ENCODE measurements at regions not wholly inside any gene's neighbourhood (a gene's known extent, or its start where the extent isn't known, plus 50 kb on each side); places are given as distances from the start of the nearest gene placed in this dataset.

DNA sequence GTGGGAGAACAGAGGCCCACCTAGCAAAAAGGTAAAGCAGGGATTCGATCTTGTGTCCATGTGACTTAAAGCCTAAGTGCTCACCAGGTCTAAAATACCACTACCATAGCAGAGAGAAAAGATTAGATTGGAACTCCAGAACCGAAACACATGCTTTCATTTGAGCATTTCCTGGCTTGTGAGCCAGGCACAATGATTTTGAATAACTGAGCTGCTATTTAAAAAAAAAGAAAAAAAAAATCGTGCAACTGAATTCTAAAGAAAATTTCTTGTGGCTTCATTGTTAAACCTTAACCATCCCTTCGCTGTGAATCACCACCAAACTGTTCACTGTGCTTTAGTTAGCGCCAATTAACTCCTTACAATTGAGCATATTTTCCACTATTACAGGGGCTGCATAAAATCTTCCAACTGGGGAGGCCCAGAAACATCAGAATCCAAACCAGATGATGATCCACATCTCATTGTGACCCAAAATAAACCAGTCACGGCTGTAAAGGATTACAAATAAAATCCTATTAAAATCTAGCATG is 366.4 kb upstream of the ERCC4 start:
- DNase-seq: no peak
- Mint-ChIP-seq H3K36me3 (ENCODE audit: low read depth) (no peaks in the 10 kb centered on the region), H3K9me3 (peaks cover 3% of the 10 kb centered on the region), H3K27me3 (peaks cover 4% of the 10 kb centered on the region), H3K4me3 (no peak overlapping the region), H3K4me1 (ENCODE audit: low read depth) (no peaks in the 10 kb centered on the region), H3K27ac (no peak overlapping the region)

DNA sequence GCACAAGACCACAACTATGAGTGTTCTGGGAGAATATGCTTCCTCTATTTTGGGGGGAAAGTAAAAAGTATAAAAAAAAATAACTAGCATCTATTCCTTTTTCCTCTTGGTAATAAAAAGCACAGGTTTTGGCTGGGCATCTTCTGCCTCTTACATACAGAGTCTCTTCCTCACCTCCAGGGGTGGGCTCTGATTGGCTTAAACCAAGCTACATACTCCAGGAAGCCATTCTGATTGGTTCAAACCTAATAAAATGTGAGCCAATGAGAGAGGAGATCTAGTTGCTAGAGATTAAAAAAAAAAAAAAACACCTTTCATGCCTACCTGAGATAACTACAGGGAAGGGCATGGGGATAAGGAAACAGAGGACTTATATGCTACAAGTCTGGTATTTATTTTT is 365.9 kb upstream of the ERCC4 start:
- Mint-ChIP-seq H3K4me1 (ENCODE audit: low read depth) (no peaks in the 10 kb centered on the region), H3K27me3 (peaks cover 4% of the 10 kb centered on the region), H3K9me3 (peaks cover 3% of the 10 kb centered on the region), H3K27ac (no peak overlapping the region), H3K4me3 (no peak overlapping the region), H3K36me3 (ENCODE audit: low read depth) (no peaks in the 10 kb centered on the region)
- DNase-seq: no peak

DNA sequence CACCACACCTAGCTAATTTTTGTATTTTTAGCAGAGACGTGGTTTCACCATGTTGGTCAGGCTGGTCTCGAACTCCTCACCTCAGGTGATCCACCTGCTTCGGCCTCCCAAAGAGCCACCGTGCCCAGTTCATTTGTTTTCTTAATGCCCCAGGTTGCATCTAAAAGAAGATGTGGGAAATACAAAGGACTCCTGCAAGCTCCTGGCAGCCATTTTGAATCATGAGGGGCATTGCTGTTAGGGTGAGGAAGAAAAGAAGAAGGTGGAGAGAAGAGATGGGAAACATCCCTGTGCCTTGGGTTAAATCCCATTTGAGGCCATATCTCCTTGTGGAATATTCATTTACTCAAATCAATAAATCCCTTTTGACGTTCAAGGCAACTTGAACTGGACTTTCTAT is 365.3 kb upstream of the ERCC4 start:
- H3K4me1 Mint-ChIP-seq (ENCODE audit: low read depth): no peaks in the 10 kb centered on the region

DNA sequence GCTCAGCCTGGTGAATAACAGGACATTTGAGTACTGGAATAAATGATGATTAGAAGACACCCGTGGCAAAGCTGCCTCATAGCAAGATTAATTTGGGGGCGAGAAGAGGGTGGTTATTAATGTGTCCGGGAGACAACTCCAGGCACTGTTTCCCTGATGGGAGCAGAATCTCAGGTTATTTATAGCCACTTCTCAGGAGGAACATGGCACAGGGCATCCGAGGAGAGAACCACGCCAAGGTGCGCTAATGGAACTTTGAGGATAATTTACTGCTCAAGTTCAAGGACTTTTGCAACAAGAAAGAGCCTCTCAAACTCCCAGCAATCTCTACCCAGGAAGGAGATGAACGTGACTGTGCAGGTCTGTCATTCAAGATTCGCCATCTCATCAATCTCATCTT is 362.5 kb upstream of the ERCC4 start:
- no peak for DNase-seq
- Mint-ChIP-seq H3K36me3 (ENCODE audit: low read depth) (no peaks in the 10 kb centered on the region), H3K4me3 (no peak overlapping the region), H3K9me3 (peaks cover 5% of the 10 kb centered on the region), H3K27me3 (peaks cover 6% of the 10 kb centered on the region), H3K27ac (no peak overlapping the region), H3K4me1 (ENCODE audit: low read depth) (no peaks in the 10 kb centered on the region)

More for the DNA sequence above, 365.3 kb upstream of the ERCC4 start:
- Mint-ChIP-seq H3K9me3 (peaks cover 3% of the 10 kb centered on the region), H3K36me3 (ENCODE audit: low read depth) (no peaks in the 10 kb centered on the region), H3K27ac (no peak overlapping the region), H3K27me3 (peaks cover 4% of the 10 kb centered on the region), H3K4me3 (no peak overlapping the region)
- no peak for DNase-seq

DNA sequence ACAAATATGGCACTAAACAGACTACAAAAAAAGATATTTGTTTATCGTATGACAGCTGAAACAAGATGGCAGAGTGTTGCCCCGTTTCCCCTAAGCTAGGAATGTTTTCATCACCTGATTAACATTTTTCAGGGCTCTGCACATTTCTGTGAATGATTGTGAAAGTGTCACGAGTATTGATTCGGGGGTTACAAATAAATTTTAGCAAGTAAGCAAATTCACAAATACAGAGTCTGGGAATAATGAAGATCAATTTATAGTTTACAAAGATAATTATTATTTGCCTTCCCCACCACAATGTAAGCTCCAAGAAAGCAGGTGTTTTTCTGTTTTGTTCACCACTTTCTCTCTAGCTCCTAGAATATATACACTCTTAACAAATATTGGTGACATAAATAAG is 361.2 kb upstream of the ERCC4 start:
- Mint-ChIP-seq H3K4me1 (ENCODE audit: low read depth) (no peaks in the 10 kb centered on the region), H3K36me3 (ENCODE audit: low read depth) (no peaks in the 10 kb centered on the region), H3K9me3 (peaks cover 5% of the 10 kb centered on the region), H3K27ac (no peak overlapping the region), H3K4me3 (no peak overlapping the region), H3K27me3 (peaks cover 6% of the 10 kb centered on the region)
- DNase-seq: no peak

DNA sequence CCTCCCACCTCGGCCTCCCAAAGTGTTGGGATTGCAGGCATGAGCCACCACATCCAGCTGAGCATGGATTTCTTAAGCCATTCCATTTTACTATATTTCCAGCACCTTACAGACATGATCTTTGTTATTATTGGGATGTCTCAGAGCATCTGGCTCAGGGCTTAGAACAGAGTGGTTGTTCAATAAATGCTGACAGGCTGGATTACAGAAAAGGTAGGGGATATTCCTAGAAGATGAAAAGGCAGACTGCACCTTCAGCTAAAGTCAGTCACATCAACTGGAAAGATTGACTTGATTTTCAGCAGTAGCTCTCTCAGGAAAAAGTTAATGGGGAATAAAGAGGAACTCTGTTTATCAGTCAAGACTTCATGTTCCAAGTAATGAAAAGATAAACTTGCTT is 360.3 kb upstream of the ERCC4 start:
- no peaks in the 10 kb centered on the region for H3K36me3 Mint-ChIP-seq (ENCODE audit: low read depth)
- no peak for DNase-seq
- peaks cover 6% of the 10 kb centered on the region for H3K27me3 Mint-ChIP-seq
- no peaks in the 10 kb centered on the region for H3K4me1 Mint-ChIP-seq (ENCODE audit: low read depth)
- H3K4me3 Mint-ChIP-seq: no peak overlapping the region
- no peak overlapping the region for H3K27ac Mint-ChIP-seq
- H3K9me3 Mint-ChIP-seq: peaks cover 6% of the 10 kb centered on the region

DNA sequence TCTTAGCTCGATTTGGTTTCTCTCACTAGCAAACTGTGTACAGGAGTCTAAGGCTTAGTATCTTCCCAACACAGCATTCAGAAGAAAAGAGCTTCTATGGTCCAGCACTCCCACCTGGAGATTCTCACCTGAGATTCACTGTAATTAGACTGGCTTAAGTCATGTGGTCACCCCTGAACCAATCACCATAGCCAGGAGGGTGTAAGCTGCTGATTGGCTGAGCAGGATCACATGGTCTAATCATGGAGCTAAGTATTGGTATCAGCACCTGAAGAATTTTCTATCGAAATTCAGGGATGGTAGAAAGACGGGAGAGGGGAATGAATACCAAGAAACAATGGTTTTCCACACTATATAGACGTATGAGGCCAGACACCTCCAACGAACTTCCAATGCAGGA is 359.8 kb upstream of the ERCC4 start:
- peaks cover 6% of the 10 kb centered on the region for H3K27me3 Mint-ChIP-seq
- no peaks in the 10 kb centered on the region for H3K36me3 Mint-ChIP-seq (ENCODE audit: low read depth)
- DNase-seq: no peak
- peaks cover 9% of the 10 kb centered on the region for H3K9me3 Mint-ChIP-seq
- H3K4me3 Mint-ChIP-seq: no peak overlapping the region
- no peaks in the 10 kb centered on the region for H3K4me1 Mint-ChIP-seq (ENCODE audit: low read depth)
- H3K27ac Mint-ChIP-seq: no peak overlapping the region

DNA sequence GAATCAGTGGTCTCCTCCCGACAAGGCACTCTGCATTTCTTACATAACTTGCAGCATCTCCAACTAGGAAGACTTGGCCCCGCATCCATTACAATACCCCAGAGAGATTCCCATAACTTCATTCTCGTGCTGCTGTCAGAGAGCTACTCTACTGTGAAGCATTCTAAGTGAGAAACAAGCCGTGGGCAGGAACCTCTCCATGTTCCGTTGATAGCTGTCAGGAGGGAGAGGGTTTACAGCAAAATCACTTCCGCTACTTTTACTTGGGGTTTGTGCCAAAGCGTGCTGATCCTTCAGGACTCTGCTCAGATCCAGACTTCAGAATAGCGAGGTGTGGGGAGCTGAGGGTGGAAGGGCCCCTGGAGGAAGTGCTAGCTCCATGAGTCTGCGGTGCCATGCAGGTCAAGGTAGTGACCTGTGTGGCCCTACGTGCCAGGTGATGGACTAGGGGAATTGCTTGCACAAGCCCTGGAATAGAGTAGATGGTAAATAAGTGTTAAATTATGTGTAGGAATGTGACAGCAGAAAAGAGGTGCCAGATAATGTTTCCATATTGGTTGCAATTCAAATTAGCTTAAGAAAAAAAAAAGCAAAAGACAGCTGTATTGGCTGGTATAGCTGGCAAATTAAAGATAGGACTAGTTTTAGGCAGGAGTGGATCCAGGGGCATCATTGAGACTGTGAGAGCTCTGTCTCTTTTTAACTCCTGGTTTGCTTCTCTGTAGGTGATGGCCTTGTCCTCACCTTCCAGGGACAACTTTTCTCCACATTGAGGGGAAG is 358.5 kb upstream of the ERCC4 start:
- Mint-ChIP-seq H3K9me3 (peaks cover 9% of the 10 kb centered on the region), H3K4me3 (no peak overlapping the region), H3K27ac (no peak overlapping the region), H3K4me1 (ENCODE audit: low read depth) (no peaks in the 10 kb centered on the region), H3K36me3 (ENCODE audit: low read depth) (no peaks in the 10 kb centered on the region), H3K27me3 (peaks cover 3% of the 10 kb centered on the region)
- no peak for DNase-seq

DNA sequence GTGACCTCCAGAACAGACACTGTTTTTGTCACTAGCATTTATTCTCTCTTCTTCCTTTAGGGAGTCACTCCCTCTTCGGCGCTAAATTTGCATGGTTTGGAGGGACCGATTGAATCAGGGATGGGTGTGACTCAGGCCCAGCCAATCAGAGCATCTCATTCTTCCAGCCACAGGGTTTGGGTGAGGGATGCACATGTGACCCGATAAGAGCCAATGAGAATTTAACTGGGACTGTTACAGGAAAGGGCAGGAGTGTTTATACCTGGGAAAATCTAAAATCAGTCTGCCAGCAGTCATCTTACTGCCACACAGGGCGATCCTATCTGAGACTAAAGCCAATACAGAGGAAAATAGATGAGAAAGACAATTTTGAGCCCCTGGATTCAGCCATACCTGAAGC is 351.2 kb upstream of the ERCC4 start:
- no peaks in the 10 kb centered on the region for H3K36me3 Mint-ChIP-seq (ENCODE audit: low read depth)
- DNase-seq: no peak
- H3K27ac Mint-ChIP-seq: no peak overlapping the region
- no peaks in the 10 kb centered on the region for H3K4me1 Mint-ChIP-seq (ENCODE audit: low read depth)
- H3K9me3 Mint-ChIP-seq: peaks cover 4% of the 10 kb centered on the region
- H3K4me3 Mint-ChIP-seq: no peak overlapping the region
- H3K27me3 Mint-ChIP-seq: no peaks in the 10 kb centered on the region

DNA sequence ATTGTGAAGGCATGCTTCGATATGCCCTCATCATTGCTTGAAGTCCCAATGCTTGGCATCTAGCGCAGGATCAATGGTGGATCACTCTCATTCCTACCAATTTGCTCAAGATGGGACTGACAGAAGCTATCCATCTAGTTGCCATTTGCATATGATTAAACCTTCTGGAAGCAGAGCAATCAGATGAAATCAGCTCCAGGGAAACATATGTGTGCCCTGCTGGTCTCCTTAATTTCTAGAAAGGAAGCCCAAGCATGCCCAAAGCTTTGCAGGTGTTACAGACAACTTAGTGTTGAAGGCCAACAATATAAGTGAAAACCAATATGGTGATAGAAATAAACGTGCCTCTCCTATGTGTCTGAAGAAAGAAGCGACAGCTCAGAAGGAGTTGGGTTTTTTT is 350.0 kb upstream of the ERCC4 start:
- DNase-seq: no peak
- H3K27me3 Mint-ChIP-seq: no peaks in the 10 kb centered on the region
- H3K27ac Mint-ChIP-seq: no peak overlapping the region
- H3K4me3 Mint-ChIP-seq: no peak overlapping the region
- no peaks in the 10 kb centered on the region for H3K9me3 Mint-ChIP-seq
- H3K36me3 Mint-ChIP-seq (ENCODE audit: low read depth): no peaks in the 10 kb centered on the region
- H3K4me1 Mint-ChIP-seq (ENCODE audit: low read depth): no peaks in the 10 kb centered on the region

DNA sequence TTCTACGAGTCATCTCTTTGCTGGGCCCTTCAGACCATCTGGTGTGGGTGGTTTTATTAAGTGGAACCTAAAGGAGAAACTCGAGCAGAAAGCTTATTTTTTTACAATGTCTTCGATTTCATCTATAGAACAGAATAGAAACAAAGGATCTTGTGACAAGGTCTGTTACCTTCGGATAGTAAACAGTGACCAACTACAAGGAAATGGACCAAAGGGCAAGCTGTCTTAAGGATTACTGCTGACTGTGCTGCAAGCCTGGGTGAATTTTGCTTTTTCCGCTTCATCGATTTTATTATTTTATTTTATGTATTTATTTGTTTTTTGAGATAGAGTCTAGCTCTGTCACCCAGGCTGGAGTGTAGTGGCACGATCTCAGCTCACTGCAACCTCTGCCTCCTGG is 348.9 kb upstream of the ERCC4 start:
- no peak for DNase-seq
- Mint-ChIP-seq H3K4me3 (no peak overlapping the region), H3K27me3 (no peaks in the 10 kb centered on the region), H3K4me1 (ENCODE audit: low read depth) (no peaks in the 10 kb centered on the region), H3K36me3 (ENCODE audit: low read depth) (no peaks in the 10 kb centered on the region), H3K9me3 (no peaks in the 10 kb centered on the region), H3K27ac (no peak overlapping the region)

DNA sequence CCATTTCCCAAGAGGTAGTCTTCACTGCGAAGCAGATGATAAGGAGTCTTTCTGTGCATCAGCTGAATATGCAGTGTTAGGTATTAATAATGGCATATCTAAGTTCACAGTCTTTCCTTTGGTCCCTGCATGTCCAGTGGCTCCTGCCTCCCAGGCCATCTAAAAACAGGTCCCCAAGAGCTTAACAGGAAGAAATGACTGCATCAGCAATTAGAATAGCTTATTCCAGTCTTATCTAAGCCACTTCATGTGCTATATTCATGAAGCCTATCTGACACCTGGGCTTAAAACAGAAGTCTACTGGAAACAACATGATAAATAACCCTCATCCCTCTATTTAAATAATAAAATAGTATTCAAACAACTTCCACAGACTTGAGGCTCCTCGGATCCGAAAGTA is 346.1 kb upstream of the ERCC4 start:
- no peak for DNase-seq
- Mint-ChIP-seq H3K27me3 (no peaks in the 10 kb centered on the region), H3K27ac (no peak overlapping the region), H3K4me3 (no peak overlapping the region), H3K36me3 (ENCODE audit: low read depth) (no peaks in the 10 kb centered on the region), H3K4me1 (ENCODE audit: low read depth) (no peaks in the 10 kb centered on the region), H3K9me3 (no peaks in the 10 kb centered on the region)

DNA sequence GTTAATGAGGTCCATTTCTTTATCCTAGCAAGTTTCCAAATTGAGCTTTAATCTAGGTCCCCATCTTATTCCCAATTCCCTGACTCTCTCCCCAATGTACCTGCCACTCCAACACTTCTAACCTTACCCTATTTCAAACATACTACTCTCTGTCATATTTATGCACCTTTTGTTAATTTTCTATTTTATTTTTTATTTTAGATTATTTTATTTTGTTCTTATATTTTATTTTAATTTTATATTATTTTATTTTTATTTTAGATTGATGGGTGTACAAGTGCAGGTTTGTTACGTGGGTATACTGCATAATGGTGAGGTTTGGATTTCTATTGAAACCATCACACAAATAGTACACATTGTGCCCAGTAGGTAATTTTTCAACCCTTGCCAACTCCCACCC is 333.9 kb upstream of the ERCC4 start:
- DNase-seq: no peak
- Mint-ChIP-seq H3K9me3 (peaks cover 4% of the 10 kb centered on the region), H3K4me1 (ENCODE audit: low read depth) (no peaks in the 10 kb centered on the region), H3K27ac (no peak overlapping the region), H3K27me3 (no peaks in the 10 kb centered on the region), H3K36me3 (ENCODE audit: low read depth) (no peaks in the 10 kb centered on the region), H3K4me3 (no peak overlapping the region)

DNA sequence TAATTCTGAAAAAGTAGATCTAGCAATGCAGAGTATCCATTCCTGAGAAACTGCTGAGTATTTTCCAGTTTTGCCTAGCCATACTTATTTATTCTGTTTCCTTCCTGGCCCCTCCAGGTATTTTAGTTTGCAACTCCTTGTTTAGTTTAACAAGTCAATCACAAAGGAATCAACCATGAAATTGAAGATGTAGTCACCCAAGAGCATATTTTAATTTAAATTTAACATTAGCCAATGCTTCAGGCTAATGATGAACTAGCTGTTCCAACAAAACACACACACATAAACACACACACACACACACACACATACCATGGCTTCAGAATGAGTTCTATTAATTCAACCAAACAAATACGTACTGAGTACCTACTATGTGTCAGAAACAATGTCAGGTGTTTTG is 332.8 kb upstream of the ERCC4 start:
- Mint-ChIP-seq H3K27ac (no peak overlapping the region), H3K4me3 (no peak overlapping the region), H3K4me1 (ENCODE audit: low read depth) (no peaks in the 10 kb centered on the region), H3K36me3 (ENCODE audit: low read depth) (no peaks in the 10 kb centered on the region), H3K9me3 (peaks cover 4% of the 10 kb centered on the region), H3K27me3 (no peaks in the 10 kb centered on the region)
- no peak for DNase-seq

DNA sequence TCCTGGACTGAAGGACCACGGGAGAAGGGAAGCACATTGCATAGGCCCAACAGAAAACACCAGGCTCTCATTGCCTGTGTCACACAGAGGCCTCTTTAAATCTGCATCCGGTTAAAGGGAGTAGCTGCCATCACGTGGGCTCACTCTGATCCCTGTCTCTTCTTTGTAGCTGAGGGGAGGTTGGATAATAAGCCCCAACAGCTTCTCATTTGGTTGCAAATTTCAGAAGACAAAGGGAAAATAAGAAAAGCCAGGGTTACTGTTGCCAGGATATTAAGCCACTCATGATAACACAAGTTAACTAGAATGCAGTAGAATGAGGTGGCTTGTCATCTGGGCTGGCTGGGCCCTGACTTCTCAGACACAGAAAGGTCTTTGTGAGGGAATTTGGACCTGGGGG is 325.1 kb upstream of the ERCC4 start:
- H3K4me3 Mint-ChIP-seq: no peak overlapping the region
- H3K9me3 Mint-ChIP-seq: no peaks in the 10 kb centered on the region
- H3K4me1 Mint-ChIP-seq (ENCODE audit: low read depth): no peaks in the 10 kb centered on the region
- H3K36me3 Mint-ChIP-seq (ENCODE audit: low read depth): no peaks in the 10 kb centered on the region
- no peak for DNase-seq
- H3K27ac Mint-ChIP-seq: no peak overlapping the region
- H3K27me3 Mint-ChIP-seq: no peaks in the 10 kb centered on the region

DNA sequence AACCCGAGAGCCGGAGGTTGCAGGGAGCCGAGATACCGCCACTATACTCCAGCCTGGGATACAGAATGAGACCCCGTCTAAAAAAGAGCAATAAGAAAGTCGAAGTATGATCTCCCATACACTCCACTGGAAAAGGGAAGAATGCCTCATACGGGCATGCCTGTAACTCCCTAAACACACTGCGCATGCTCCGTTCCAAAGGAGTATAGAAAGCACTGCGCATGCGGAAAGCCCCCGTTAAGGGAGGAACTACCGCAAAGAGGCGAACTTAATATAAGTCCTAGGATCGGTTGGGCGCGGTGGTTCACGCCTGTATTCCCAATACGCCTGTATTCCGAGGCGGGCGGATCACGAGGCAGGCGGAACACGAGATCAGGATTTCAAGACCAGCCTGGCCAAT is 313.1 kb upstream of the ERCC4 start:
- Mint-ChIP-seq H3K4me1 (ENCODE audit: low read depth) (no peaks in the 10 kb centered on the region), H3K27me3 (no peaks in the 10 kb centered on the region), H3K36me3 (ENCODE audit: low read depth) (no peaks in the 10 kb centered on the region), H3K9me3 (peaks cover 2% of the 10 kb centered on the region), H3K27ac (no peak overlapping the region), H3K4me3 (no peak overlapping the region)
- DNase-seq: no peak

Data from activated T-cell treated with anti-CD3 and anti-CD28 coated beads, Interleukin-2, amount 50 U/mL, for 24 hours (primary cell).